ENCODE measurements at regions not wholly inside any gene's neighbourhood (a gene's known extent, or its start where the extent isn't known, plus 50 kb on each side); places are given as distances from the start of the nearest gene placed in this dataset.
A peak's percentile ranks its signal among the peaks of the same experiment; 100 is the strongest.

DNA sequence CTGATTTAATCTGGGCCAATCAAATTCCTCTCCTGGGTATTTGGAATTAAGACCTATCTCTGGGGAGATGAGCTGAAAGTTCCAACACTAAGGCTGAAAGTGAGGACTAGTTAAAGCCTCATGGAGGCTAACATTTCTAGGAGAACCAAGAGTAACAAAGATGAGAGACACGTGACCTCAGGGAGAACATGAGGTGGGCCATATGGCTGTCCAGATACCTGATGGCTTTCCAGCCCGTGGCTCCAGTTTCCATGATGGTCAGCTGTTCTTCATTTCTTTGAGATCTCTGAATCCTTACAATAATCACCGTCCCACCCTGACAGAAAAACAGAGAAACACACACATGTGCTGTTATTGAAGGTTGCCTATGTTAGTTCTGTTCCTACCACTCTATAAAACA, 66.1 kb downstream of the LEPR start:
- no peak for TF ChIP-seq GATA2 (IDR thresholded peaks at IDR 0.05; ENCODE audit: low read depth, low read length)
- TF ChIP-seq GATA3 (IDR thresholded peaks at IDR 0.05; ENCODE audit: low read depth, low read length), result no peak

DNA sequence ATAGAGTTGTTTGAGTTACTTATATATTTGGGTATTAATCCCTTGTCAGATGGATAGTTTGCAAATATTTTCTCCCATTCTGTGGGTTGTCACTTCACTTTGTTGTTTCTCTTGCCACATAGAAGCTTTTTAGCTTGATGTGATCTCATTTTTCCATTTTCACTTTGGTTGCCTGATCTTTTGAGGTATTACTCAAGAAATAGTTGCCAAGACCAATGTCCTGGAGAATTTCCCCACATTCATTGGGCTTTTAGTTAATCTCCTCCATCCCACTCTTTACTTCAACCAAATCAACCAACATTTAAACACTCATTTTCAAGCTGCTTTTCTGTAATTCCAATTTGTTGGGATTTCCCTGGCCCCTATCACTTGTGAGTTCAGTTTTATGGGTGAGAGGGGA, 69.0 kb downstream of the LEPR start:
- TF ChIP-seq GATA3 (IDR thresholded peaks at IDR 0.05; ENCODE audit: low read depth, low read length) (no peak), GATA2 (IDR thresholded peaks at IDR 0.05; ENCODE audit: low read depth, low read length) (no peak)

DNA sequence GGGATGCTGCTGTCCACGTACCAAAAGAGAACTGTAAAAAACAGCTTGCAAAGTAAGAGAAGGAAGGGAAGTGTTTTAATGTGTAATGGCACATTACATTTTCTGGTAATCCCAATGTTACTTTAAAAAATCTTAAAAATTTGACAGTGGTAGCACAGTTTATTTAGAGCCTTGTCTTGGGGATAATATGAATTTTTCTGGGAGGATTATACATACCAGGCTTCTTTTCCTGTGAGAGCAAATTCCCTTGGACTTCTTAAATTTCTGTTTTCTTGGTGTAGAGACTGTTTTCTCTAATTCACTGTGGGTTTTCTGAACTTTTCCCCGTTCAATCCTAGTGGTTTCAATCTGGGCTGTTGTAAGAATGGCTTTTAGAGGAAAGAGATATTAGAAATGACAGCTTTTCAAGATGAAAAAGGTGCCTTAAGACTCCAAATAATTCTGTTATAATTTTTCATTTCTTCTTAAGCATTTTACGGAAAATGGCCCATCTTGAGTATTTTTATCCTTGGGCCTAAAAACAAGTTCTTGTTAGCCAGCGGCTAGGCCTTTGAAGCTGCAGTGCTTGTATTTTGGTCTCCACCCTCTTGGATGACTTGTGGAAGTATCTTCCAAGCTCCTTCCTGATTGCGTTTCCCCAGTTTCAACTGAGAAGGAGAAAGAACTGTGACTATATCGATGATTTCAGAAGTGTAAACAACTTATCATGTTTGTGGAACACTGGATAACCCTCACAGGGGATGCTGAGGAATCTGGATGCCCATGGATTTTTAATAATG, 70.0 kb downstream of the LEPR start:
- TF ChIP-seq GATA3 (IDR thresholded peaks at IDR 0.05; ENCODE audit: low read depth, low read length) (no peak), GATA2 (IDR thresholded peaks at IDR 0.05; ENCODE audit: low read depth, low read length) (no peak)

DNA sequence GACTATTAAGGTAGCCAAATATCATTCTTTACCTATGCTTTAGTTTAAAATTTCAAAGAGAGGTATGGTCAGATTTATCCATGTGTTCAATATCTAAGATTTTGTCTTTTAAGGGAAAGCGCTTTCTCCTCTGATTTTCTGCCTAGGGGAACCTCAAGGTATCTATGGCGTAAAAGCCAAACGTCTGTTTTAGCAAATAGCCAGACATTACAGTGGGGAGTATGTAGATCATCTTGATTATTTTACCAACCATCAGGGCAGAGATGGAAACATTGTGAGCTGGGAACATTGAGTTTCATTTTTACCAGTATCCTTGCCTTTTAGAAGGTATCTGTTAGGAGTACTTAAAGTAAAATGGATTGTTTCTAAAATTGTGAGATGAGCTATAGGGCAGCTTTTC, 71.0 kb downstream of the LEPR start:
- no peak for TF ChIP-seq GATA3 (IDR thresholded peaks at IDR 0.05; ENCODE audit: low read depth, low read length)
- TF ChIP-seq GATA2 (IDR thresholded peaks at IDR 0.05; ENCODE audit: low read depth, low read length), result peak; percentile 16; the same call in 1 of the 2 replicates

DNA sequence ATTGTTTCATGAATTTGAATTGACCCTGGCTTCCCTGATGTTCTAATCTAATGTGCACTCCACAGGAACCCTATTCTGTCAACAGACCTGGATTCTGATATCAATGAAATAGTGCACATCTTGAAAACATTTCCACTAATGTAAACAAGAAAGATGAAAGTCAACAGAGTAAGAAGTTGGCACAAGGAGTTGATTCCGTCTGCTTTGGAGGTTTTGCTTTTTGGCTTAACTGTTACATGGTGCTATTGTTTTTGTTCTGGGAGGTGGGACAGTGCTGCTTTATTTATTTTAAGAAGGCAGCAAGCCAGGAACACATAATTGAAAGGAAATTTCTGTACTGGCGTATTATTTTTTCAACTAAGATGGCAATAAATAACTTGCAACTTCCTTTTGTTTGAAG, 73.3 kb downstream of the LEPR start:
- TF ChIP-seq GATA3 (IDR thresholded peaks at IDR 0.05; ENCODE audit: low read depth, low read length), result no peak
- no peak for TF ChIP-seq GATA2 (IDR thresholded peaks at IDR 0.05; ENCODE audit: low read depth, low read length)

DNA sequence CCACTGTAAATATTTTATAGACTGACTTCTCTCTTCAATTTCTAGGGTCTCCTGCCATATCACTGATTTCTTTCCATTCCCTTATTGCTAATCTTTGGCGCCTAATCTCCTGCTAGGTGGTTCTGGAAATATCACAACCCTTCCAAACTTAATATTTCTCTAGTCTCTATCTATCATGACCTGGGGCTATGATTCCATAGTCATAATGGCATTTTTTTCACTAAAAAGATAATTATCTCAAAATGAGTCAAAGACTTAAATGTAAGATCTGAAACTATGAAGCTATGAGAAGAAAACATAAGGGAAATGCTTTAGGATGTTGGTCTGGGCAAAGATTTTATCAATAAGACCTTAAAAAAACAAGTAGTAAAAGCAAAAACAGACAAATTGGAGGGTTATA, 74.2 kb downstream of the LEPR start:
- TF ChIP-seq GATA2 (IDR thresholded peaks at IDR 0.05; ENCODE audit: low read depth, low read length) (no peak), GATA3 (IDR thresholded peaks at IDR 0.05; ENCODE audit: low read depth, low read length) (no peak)

DNA sequence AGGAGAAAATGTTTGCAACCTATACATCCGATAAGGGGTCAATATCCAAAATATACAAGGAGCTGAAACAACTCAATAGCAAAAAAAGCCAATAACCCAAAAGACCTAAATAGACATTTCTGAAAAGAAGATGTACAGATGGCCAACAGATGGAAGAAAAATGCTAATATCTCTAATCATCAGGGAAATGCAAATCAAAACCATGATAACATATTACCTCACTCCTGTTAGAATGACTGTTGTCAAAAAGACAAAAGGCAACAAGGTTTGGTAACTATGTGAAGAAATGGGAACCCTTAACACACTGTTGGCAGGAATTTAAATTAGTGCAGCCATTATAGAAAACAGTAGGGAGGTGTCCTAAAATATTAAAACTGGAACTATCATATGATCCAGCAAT, 74.7 kb downstream of the LEPR start:
- TF ChIP-seq GATA2 (IDR thresholded peaks at IDR 0.05; ENCODE audit: low read depth, low read length) (no peak), GATA3 (IDR thresholded peaks at IDR 0.05; ENCODE audit: low read depth, low read length) (no peak)

DNA sequence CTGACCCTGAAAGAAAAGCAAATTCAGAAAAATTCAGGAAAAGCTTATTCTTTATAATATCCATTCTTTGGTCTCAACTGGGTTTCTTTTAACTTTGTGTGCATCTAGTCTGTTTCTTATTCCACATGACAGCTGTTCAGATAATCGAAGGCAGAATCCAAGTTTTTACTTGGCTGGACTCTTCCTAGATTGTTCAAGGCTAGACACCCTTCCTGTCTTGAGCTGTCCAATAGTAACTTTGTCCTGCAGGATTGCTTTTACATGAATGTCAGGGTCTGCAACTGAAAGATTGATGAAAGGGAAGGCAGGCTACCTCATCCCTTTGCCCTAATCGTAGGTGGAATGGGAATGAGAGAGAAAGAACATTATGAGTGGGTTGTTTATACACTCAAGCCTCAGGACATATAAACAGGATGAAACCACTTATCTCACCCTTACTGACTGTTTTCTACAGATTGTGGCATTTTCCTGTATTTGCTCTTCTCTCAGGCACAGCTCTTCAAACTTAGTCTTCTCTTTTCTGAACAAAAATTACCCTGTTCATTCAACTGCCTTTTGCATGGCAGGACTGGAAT, 76.9 kb downstream of the LEPR start:
- no peak for TF ChIP-seq GATA2 (IDR thresholded peaks at IDR 0.05; ENCODE audit: low read depth, low read length)
- TF ChIP-seq GATA3 (IDR thresholded peaks at IDR 0.05; ENCODE audit: low read depth, low read length), result no peak

DNA sequence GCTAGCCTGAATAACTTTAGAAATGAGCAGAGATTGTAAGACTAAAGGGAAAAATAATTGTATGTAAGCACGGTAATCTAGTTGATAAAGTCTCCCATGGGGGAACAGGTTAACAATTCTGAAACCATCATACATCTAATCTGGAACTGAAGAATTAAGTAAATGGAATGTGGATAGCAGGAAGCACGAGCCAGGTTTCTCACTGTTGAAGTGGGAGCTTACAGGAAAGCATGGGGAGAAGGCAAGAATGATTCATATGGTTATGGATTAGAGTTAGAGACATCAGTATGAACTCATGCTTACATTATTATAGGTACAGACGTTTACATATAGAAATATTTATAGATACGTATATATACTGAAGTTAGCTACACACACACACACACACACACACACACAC, 83.0 kb downstream of the LEPR start:
- TF ChIP-seq GATA2 (IDR thresholded peaks at IDR 0.05; ENCODE audit: low read depth, low read length) (no peak), GATA3 (IDR thresholded peaks at IDR 0.05; ENCODE audit: low read depth, low read length) (no peak)

DNA sequence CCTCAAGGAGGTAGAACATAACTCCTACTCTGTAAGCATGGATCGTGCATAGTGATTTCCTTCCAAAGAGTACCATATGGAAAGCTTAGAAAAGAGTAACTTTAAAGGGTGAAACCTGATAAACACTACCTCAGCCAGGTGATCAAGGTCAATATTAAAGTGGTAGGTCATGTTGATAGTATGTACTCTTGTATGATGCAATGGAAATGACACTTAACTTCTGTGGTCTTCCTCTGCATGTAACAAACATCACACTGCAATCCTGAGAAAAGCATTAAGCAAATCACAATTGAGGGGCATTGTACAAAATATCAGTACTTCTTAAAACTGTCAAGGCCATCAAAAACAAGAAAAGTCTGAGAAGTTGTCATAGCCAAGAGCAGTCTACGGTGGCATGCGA, 83.8 kb downstream of the LEPR start:
- TF ChIP-seq GATA2 (IDR thresholded peaks at IDR 0.05; ENCODE audit: low read depth, low read length) (no peak), GATA3 (IDR thresholded peaks at IDR 0.05; ENCODE audit: low read depth, low read length) (no peak)

DNA sequence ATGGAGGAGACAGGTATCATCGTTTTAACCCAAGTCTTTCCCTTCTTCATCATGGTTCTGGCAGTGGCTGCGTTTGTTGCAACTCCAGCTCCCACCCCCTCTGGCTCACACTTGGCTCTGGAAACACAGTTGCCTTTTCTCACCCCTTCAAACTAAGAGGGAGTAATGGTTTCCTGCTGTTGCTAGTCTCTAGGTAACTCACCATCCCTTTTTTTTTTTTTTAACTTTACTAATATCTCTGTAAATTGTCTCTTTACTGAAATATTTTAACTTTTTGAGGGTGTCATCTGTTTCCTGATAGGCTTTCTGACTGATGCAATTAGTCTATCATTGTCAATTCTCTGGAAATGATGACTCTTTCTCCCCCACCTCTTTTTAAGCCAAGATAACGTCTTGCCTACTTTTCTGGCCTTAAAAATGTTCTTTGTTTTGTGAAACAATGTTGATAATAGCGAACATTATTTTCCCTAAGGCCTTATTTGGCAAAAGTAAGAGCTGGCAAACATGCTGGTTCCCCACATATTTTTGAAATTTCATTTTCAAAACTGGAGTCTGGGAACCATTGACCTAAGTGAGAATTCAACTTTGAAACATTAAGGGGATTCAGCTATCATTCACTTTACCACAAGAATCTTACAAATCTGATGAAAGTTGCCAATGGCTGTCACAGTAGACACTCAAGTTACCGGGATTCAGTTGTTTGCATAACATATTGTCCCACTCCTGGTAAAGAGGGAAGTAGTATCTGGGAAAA, 85.3 kb downstream of the LEPR start:
- TF ChIP-seq GATA2 (IDR thresholded peaks at IDR 0.05; ENCODE audit: low read depth, low read length), result no peak
- no peak for TF ChIP-seq GATA3 (IDR thresholded peaks at IDR 0.05; ENCODE audit: low read depth, low read length)

DNA sequence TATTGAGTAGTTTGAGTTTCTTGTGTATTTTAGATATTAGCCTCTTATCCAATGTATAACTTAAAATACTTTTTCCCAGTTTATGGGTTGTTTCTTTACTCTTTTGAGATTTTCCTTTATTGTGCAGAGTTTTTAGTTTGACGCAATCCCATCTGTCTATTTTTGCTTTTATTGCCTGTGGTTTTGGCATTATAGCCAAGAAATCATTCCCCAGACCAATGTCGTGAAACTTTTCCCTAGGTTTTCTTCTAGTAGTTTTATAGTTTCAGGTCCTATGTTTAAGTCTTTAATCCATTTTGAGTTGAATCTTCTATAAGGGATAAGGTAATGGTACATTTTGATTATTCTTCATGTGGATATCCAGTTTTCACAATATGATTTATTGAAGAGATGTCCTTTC, 87.6 kb downstream of the LEPR start:
- TF ChIP-seq GATA3 (IDR thresholded peaks at IDR 0.05; ENCODE audit: low read depth, low read length), result no peak
- no peak for TF ChIP-seq GATA2 (IDR thresholded peaks at IDR 0.05; ENCODE audit: low read depth, low read length)

DNA sequence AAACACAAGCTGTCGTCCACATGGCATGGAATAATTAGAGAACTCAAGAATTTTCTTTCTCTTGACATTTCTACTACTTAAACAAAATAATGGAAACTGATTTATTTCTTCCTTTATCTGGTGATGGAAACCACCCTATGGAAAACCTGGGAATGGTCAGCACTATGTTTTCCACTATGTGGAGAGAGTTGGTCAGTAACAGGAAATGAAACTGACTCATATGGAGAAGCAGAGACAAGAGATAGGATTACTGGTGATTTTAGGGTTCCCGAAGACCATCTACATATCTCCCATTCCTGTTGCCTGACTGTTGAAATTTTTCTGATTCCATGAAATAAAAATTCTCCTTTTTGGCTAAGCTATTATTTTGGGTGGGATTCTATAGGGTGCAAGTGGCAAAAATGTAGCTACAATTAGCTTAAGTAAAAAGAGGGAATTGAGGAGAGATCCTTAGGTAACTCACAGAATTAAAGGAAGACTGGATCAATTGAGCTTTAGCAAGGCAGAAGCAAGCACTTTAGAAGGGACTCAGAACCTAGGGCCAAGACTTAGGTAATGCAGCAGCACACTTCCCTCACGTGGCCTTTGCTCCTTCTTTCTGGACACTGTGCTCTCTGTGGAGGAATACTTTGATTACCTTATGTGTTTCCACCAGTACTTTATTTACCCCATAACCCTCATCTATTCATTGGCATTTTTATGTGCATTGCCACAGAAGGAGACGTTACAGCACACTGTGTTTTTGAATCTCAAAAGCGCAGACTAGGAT, 89.6 kb downstream of the LEPR start:
- no peak for TF ChIP-seq GATA3 (IDR thresholded peaks at IDR 0.05; ENCODE audit: low read depth, low read length)
- no peak for TF ChIP-seq GATA2 (IDR thresholded peaks at IDR 0.05; ENCODE audit: low read depth, low read length)

DNA sequence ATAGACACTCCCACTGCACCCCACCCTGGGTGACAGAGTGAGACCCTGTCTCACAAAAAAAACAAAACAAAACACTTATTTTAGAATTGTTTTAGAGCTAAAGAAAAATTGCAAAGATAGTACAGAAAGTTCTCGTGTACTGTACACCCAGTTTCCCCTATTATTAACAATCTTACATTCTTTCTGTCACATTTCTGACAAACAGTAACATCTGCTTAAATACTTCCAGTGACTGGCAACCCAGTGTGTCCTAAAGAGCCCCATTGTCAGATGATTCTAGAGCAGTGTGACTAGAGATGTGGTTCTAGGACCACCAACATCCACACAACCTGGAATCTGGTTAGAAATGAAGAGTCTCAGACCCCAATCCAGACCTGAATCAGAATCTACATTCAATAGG, 90.5 kb downstream of the LEPR start:
- TF ChIP-seq GATA2 (IDR thresholded peaks at IDR 0.05; ENCODE audit: low read depth, low read length), result no peak
- no peak for TF ChIP-seq GATA3 (IDR thresholded peaks at IDR 0.05; ENCODE audit: low read depth, low read length)

Measured in SH-SY5Y (cell line).